H54 (cell line): ENCODE measurements at regions not wholly inside any gene's neighbourhood (a gene's known extent, or its start where the extent isn't known, plus 50 kb on each side); places are given as distances from the start of the nearest gene placed in this dataset.
A peak's percentile ranks its signal among the peaks of the same experiment; 100 is the strongest.
"Not testable (repeated sequence)": the region's sequence is repeated elsewhere in the genome, so short reads cannot be mapped to it uniquely, and the experiment has no call there.

Source experiments
- DNase-seq: peaks from one replicate; pipeline ENCODE4 v3.0.0; 2011; ENCODE audit warnings: low spot score, mixed read lengths; ENCODE audit not compliant: insufficient read length
- FAIRE-seq: peaks from 3 replicates; lab custom pipeline; 2011; peaks lifted over from hg19 to GRCh38; lab: Jason Lieb, UNC
- POLR2A ChIP-seq: IDR thresholded peaks from 2 replicates; pipeline ENCODE4 v1.6.1; 2011; ENCODE audit warnings: low read depth, mild to moderate bottlenecking, low read length

GRCh38 chr4:135515295-135515694 is 1313.7 kb upstream of the PABPC4L start:
- peak; percentile 81 for FAIRE-seq
- no peak for DNase-seq
- no peak for TF ChIP-seq POLR2A

- DNase-seq: no peak
- no peak for TF ChIP-seq POLR2A
- FAIRE-seq: peak; percentile 27
Observed at GRCh38 chr4:135510582-135510981, 1309.0 kb upstream of the PABPC4L start.

GRCh38 chr4:135508006-135508714 is 1306.6 kb upstream of the PABPC4L start:
- peak; percentile 5 for DNase-seq
- TF ChIP-seq POLR2A: no peak
- peak; percentile 84 for FAIRE-seq

GRCh38 chr4:135497563-135498152 is 1296.1 kb upstream of the PABPC4L start:
- FAIRE-seq: no peak
- no peak for TF ChIP-seq POLR2A
- DNase-seq: no peak

- DNase-seq (no peak), FAIRE-seq (no peak)
- TF ChIP-seq POLR2A: no peak
Observed at GRCh38 chr4:135492439-135492838, 1290.8 kb upstream of the PABPC4L start.

GRCh38 chr4:135485371-135485770 is 1283.8 kb upstream of the PABPC4L start:
- FAIRE-seq: no peak
- no peak for DNase-seq
- no peak for TF ChIP-seq POLR2A

- FAIRE-seq (peak; percentile 23), DNase-seq (no peak)
- TF ChIP-seq POLR2A: no peak
Observed at GRCh38 chr4:135476272-135476671, 1274.7 kb upstream of the PABPC4L start.

GRCh38 chr4:135464311-135464710 is 1262.7 kb upstream of the PABPC4L start:
- no peak for TF ChIP-seq POLR2A
- FAIRE-seq (no peak), DNase-seq (no peak)

GRCh38 chr4:135447598-135447997 is 1246.0 kb upstream of the PABPC4L start:
- FAIRE-seq, DNase-seq: not testable (repeated sequence)

- DNase-seq: no peak
- FAIRE-seq: no peak
- TF ChIP-seq POLR2A: no peak
Observed at GRCh38 chr4:135434936-135435335, 1233.3 kb upstream of the PABPC4L start.

- no peak for FAIRE-seq
- TF ChIP-seq POLR2A: no peak
- no peak for DNase-seq
Observed at GRCh38 chr4:135429528-135429927, 1227.9 kb upstream of the PABPC4L start.

GRCh38 chr4:135418353-135418752 is 1216.8 kb upstream of the PABPC4L start:
- no peak for FAIRE-seq
- DNase-seq: peak; percentile 3
- no peak for TF ChIP-seq POLR2A

- no peak for FAIRE-seq
- DNase-seq: no peak
- no peak for TF ChIP-seq POLR2A
Observed at GRCh38 chr4:135412213-135412612, 1210.6 kb upstream of the PABPC4L start.

- FAIRE-seq: no peak
- no peak for DNase-seq
- no peak for TF ChIP-seq POLR2A
Observed at GRCh38 chr4:135411251-135411650, 1209.7 kb upstream of the PABPC4L start.

- FAIRE-seq, DNase-seq: not testable (repeated sequence)
Observed at GRCh38 chr4:135409261-135409660, 1207.7 kb upstream of the PABPC4L start.

- FAIRE-seq: no peak
Observed at GRCh38 chr4:135408109-135408508, 1206.5 kb upstream of the PABPC4L start.

GRCh38 chr4:135406597-135406996 is 1205.0 kb upstream of the PABPC4L start:
- DNase-seq, FAIRE-seq: not testable (repeated sequence)

More at GRCh38 chr4:135408109-135408508, 1206.5 kb upstream of the PABPC4L start:
- no peak for DNase-seq
- TF ChIP-seq POLR2A: no peak
